Astrocyte of the cerebellum (primary cell): ENCODE measurements at regions not wholly inside any gene's neighbourhood (a gene's known extent, or its start where the extent isn't known, plus 50 kb on each side); places are given as distances from the start of the nearest gene placed in this dataset.

ENCODE experiments used
- DNase-seq: peaks from one replicate; pipeline ENCODE4 v3.0.0-alpha.2; 2011; ENCODE audit warnings: low read depth
- H3K4me3 ChIP-seq: 2 replicates; pipeline ENCODE4 v1.5.1; 2011; ENCODE audit warnings: mild to moderate bottlenecking, low read depth, low read length, moderate library complexity
- in situ Hi-C: cut with HindIII; loops from 2 replicates; pipeline ENCODE4 v1.10.0; 2017; ENCODE audit warnings: low sequenced_read_pairs
- TF ChIP-seq, protein P1 (sequence below): IDR thresholded peaks from 2 replicates; pipeline ENCODE4 v1.5.1; 2012; ENCODE audit warnings: low read length, low read depth, moderate library complexity, mild to moderate bottlenecking; ENCODE audit errors: missing control alignments

DNA sequence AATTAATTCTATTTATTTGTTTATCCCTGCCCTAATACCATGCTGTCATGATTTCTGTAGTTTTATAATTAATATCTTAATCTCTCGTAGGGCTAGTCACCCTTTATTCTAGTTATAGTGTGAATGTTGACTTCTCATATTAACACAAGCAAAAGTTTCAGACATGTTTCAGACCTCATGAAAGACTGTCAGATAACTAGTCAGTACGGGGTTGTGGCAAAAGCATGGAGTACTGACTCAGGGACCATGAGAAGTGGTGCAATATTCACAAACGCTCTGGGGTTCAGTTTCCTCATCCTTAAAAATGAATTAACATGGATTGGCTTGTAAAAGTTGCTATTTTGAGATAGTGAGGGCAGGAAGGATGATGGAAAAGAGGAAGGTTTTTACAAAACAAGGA lies 148.9 kb downstream of the TMEM200A start:
- in situ Hi-C loops = no loop called here
- no peak for DNase-seq
- TF ChIP-seq, protein P1, sequence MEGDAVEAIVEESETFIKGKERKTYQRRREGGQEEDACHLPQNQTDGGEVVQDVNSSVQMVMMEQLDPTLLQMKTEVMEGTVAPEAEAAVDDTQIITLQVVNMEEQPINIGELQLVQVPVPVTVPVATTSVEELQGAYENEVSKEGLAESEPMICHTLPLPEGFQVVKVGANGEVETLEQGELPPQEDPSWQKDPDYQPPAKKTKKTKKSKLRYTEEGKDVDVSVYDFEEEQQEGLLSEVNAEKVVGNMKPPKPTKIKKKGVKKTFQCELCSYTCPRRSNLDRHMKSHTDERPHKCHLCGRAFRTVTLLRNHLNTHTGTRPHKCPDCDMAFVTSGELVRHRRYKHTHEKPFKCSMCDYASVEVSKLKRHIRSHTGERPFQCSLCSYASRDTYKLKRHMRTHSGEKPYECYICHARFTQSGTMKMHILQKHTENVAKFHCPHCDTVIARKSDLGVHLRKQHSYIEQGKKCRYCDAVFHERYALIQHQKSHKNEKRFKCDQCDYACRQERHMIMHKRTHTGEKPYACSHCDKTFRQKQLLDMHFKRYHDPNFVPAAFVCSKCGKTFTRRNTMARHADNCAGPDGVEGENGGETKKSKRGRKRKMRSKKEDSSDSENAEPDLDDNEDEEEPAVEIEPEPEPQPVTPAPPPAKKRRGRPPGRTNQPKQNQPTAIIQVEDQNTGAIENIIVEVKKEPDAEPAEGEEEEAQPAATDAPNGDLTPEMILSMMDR = no peak

DNA sequence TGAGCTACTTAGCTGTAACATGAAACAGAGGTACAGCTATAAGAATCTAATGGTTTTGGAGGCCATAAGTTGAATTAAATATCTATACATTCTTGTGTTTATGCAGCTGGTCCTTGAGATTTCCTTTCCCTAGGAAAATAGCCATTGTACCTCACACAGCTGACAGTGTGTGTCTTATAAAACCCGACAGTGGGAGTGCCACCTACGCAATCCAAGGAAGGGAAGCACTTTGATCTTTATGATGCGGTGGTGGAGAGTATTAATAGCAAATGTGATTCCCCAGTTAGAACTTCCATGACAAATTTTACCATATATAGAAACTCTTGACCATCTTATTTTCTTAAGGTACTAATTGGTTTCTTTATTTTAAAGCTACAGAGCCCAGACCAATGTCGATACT lies 149.5 kb downstream of the TMEM200A start:
- no peak for DNase-seq
- H3K4me3 ChIP-seq = no peak overlapping the region
- in situ Hi-C loops = no loop called here
- TF ChIP-seq, protein P1 = no peak

More for the DNA sequence above, 148.9 kb downstream of the TMEM200A start:
- no peak overlapping the region for H3K4me3 ChIP-seq

DNA sequence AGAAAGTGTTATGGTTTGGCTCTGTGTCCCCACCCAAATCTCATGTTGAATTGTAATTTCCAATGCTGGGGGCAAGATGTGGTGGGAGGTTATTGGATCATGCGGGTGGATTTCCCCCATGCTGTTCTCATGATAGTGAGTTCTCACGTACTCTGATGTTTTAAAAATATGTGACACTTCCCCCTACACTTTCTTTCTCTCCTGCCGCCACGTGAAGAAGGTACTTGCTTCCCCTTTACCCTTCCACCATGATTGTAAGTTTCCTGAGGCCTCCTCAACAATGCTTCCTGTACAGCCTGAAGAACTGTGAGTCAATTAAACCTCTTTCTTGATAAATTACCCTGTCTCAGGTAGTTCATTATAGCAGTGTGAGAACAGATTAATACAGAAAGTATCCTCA lies 150.8 kb downstream of the TMEM200A start:
- H3K4me3 ChIP-seq = no peak overlapping the region
- TF ChIP-seq, protein P1 = no peak
- in situ Hi-C loops = no loop called here
- DNase-seq = no peak

DNA sequence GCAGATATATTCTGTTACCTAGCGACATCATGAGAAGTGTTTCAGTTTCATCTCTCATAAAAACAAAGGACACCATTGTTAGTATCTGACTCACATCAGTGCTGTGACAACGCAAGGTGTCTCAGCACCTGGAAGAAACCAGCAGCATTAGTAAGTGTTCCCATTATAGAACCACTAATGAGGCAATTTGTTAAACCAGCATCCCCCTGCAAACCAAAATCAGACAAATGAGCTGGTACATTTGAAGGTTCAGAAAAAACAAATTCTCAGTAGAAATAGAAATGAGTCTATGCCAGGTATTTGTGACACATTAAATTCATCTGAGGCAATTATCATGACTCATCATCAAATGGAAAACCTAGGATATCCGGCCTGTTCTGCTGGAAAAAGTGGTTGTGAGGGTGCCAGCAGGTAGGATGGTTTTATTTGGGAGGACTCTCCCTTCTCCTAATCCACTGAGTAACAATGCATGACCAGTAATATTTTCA lies 151.7 kb downstream of the TMEM200A start:
- in situ Hi-C loops = no loop called here
- no peak for DNase-seq
- no peak overlapping the region for H3K4me3 ChIP-seq
- TF ChIP-seq, protein P1 = no peak

DNA sequence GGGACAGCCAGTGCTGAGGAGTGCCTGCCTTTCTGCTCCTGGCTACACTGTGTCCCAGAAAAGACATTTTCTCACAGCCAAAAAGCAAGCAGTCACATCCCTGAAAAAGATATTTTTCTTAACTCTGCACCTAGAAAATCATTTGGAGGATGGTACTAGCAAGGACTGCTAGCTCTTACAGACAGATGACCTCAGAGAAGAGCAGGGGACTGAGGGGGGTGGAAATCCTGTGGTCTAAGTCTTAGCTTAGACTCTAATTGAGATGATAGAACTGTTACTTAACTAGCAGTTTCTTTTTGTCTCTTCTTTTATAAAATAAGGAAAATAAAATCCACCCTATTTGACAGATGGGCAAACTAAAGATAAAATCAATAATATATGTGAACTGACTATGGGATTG lies 152.8 kb downstream of the TMEM200A start:
- DNase-seq = no peak
- TF ChIP-seq, protein P1 = no peak
- no peak overlapping the region for H3K4me3 ChIP-seq
- in situ Hi-C loops = no loop called here

DNA sequence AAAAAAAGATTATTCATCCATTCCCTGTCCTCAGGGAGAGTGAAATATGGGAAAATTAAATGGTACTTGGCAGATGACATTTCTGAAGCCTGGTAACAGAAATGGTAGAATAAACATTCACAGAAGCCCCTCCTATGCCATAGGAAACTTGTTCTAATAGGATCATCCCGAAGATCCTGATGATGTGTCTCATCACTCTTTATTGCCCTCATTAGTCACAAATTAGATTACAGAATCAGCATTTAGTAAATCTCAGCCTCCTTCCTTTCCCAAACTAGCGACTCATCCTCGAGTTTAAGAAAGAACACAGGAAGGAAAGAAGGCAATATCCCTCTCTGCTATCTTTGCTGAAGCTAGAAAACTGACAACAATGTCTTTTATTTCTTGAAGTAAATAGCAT lies 154.4 kb downstream of the TMEM200A start:
- no peak overlapping the region for H3K4me3 ChIP-seq
- DNase-seq = no peak
- in situ Hi-C loops = no loop called here
- TF ChIP-seq, protein P1 = no peak

DNA sequence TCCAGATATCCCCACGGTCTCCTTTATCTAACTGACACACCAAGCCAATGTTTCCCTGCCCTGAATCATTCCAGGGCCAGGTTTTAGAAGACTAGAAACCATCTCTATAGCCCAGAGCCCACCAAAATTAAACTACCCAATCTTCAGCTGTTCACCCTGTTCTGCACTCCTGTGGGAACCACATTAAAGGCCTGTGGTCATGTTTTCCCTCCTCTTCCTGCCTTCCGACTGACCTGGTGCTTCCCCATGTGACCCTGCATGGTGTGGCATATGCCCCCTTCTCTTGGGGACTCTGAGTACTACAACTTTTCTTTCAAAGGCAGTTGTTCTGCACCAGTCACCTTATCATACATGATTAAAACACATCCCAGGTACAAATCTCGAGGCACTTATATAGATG lies 155.0 kb downstream of the TMEM200A start:
- TF ChIP-seq, protein P1 = no peak
- no peak for DNase-seq
- in situ Hi-C loops = no loop called here
- no peak overlapping the region for H3K4me3 ChIP-seq
